Activated CD8-positive, alpha-beta T cell treated with anti-CD3 and anti-CD28 coated beads for 36 hours (primary cell): ENCODE measurements at regions not wholly inside any gene's neighbourhood (a gene's known extent, or its start where the extent isn't known, plus 50 kb on each side); places are given as distances from the start of the nearest gene placed in this dataset.

Experiments
- ATAC-seq: fragments of 200-7000 bp; cut with Tn5 transposase; one replicate; pipeline ENCODE4 v1.10.0; 2021; ENCODE audit warnings: mild to moderate bottlenecking, moderate library complexity
- CTCF ChIA-PET: fragments of 350-600 bp; sonication (Branson Sonifier 250); formaldehyde crosslinking; loops from one replicate; lab custom pipeline; 2021; ENCODE audit warnings: antibody characterized with exemption; lab: Charles Lee
- POLR2A ChIA-PET: fragments of 350-600 bp; sonication (Branson Sonifier 250); formaldehyde crosslinking; loops from one replicate; lab custom pipeline; 2021; ENCODE audit warnings: antibody characterized with exemption; lab: Charles Lee
- DNase-seq: peaks from one replicate; pipeline ENCODE4 v3.0.0-alpha.2; 2020
- H3K27ac Mint-ChIP-seq: one replicate; pipeline ENCODE4 v1.8.0; 2021; ENCODE audit warnings: mild to moderate bottlenecking, mixed read lengths
- H3K27me3 Mint-ChIP-seq: one replicate; pipeline ENCODE4 v1.8.0; 2021; ENCODE audit warnings: mixed read lengths
- H3K36me3 Mint-ChIP-seq: one replicate; pipeline ENCODE4 v1.8.0; 2021; ENCODE audit warnings: low read depth, mixed read lengths
- H3K4me1 Mint-ChIP-seq: one replicate; pipeline ENCODE4 v1.8.0; 2021; ENCODE audit warnings: low read depth, mixed read lengths
- H3K4me3 Mint-ChIP-seq: one replicate; pipeline ENCODE4 v1.8.0; 2021; ENCODE audit warnings: mild to moderate bottlenecking, moderate library complexity, mixed read lengths
- H3K9me3 Mint-ChIP-seq: one replicate; pipeline ENCODE4 v1.8.0; 2021; ENCODE audit warnings: mixed read lengths
- intact Hi-C: fragments of 100-400 bp; cut with micrococcal nuclease; formaldehyde crosslinking; loops from one replicate; pipeline ENCODE4 v1.10.0; 2022
- TF ChIP-seq, protein P1 (sequence below): fragments of 200-600 bp; IDR thresholded peaks from one replicate; pipeline ENCODE4 v1.8.0; 2022; ENCODE audit warnings: antibody characterized with exemption, mild to moderate bottlenecking

DNA sequence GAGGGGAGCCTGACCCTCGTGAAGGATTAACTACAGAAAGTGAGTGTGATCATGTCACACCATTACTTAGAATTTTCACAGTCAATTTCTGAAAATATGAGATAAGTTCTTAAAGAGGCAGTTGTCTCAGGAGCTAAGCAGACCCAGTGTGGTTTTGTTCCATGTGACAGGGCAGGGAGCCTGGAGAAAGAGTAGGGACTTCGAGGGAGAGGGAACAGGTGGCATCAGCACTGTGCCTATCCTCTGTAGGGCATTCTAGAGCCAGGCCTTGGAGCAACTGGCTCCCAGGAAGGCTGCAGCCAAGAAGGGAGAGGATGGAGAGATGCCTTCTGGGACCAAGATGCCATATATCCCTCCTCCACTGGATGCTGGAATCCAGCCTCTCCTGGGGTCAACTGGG lies 183.0 kb downstream of the TSHZ3 start:
- Mint-ChIP-seq H3K27me3 (peaks cover 28% of the 10 kb centered on the region), H3K9me3 (no peaks in the 10 kb centered on the region), H3K4me1 (no peaks in the 10 kb centered on the region), H3K36me3 (no peaks in the 10 kb centered on the region), H3K27ac (no peak overlapping the region), H3K4me3 (no peak overlapping the region)
- intact Hi-C loops = no loop called here
- ChIA-PET CTCF (interaction anchor here (0.6 kb wide), 1 partner anchor 163 kb away, joined by 3 read pairs; no protein-coding TSS in a partner anchor), POLR2A (no interaction called here)
- ATAC-seq = no peak
- TF ChIP-seq, protein P1, sequence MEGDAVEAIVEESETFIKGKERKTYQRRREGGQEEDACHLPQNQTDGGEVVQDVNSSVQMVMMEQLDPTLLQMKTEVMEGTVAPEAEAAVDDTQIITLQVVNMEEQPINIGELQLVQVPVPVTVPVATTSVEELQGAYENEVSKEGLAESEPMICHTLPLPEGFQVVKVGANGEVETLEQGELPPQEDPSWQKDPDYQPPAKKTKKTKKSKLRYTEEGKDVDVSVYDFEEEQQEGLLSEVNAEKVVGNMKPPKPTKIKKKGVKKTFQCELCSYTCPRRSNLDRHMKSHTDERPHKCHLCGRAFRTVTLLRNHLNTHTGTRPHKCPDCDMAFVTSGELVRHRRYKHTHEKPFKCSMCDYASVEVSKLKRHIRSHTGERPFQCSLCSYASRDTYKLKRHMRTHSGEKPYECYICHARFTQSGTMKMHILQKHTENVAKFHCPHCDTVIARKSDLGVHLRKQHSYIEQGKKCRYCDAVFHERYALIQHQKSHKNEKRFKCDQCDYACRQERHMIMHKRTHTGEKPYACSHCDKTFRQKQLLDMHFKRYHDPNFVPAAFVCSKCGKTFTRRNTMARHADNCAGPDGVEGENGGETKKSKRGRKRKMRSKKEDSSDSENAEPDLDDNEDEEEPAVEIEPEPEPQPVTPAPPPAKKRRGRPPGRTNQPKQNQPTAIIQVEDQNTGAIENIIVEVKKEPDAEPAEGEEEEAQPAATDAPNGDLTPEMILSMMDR = no peak
- no peak for DNase-seq

DNA sequence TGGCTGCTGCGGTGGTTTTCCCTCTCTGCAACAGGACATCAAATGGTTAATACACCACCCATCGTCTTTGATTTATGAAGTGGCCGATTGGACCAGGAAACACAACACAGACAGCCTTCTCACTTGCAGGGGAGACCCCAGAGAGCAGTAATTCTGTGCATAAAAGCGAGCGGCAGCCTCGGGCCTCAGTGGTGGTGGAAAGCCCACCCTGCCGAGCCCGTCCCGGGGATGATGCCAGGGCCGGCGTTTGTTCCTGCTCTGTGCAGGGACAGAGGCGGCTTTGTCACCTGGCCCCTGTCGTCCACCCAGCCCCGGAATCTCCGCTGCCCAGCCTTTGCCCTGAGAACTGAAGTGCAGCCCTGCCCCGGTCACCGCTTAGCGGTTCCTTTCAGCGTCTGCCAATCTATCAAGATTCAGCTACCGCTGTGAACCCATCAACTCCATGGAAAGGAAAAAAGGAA lies 184.4 kb downstream of the TSHZ3 start:
- ChIA-PET CTCF (no interaction called here), POLR2A (interaction anchor here (0.6 kb wide), 1 partner anchor 207 kb away, joined by 3 read pairs; no protein-coding TSS in a partner anchor)
- peaks cover 28% of the 10 kb centered on the region for H3K27me3 Mint-ChIP-seq
- TF ChIP-seq, protein P1 = no peak
- DNase-seq = no peak
- ATAC-seq = no peak
- no peak overlapping the region for H3K27ac Mint-ChIP-seq
- no peaks in the 10 kb centered on the region for H3K9me3 Mint-ChIP-seq
- intact Hi-C loops = no loop called here
- H3K36me3 Mint-ChIP-seq = no peaks in the 10 kb centered on the region
- H3K4me1 Mint-ChIP-seq = no peaks in the 10 kb centered on the region
- no peak overlapping the region for H3K4me3 Mint-ChIP-seq

DNA sequence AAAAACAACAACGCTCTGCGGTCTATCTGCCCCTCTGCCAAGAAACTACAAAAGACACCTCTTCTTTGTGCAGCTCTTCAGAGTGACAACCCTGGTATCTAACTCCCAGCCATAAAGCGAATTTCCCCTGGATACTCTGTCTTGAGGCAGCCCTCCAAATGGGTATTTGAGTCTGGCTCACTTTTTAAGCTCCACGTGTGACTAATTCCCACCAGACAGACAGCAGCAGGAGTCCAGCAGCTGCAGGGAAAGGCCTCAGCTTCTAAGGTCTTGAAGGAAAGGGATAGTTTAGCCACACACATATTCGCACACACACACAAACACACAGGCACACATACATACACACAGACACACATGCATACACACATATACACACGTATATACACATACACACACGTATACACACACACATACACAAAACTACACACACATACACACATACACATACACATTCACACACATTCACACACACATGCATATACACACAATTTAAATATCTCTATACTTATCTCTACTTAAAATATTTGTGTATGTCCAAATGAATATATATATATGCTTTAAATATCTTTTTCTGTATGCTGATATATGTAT lies 188.8 kb downstream of the TSHZ3 start:
- no peaks in the 10 kb centered on the region for H3K36me3 Mint-ChIP-seq
- no peak overlapping the region for H3K4me3 Mint-ChIP-seq
- CTCF ChIA-PET = interaction anchor here (0.6 kb wide), 1 partner anchor 102 kb away, joined by 3 read pairs; no protein-coding TSS in a partner anchor
- POLR2A ChIA-PET = no interaction called here
- H3K27ac Mint-ChIP-seq = no peak overlapping the region
- ATAC-seq (no peak), DNase-seq (no peak)
- TF ChIP-seq, protein P1 = no peak
- H3K4me1 Mint-ChIP-seq = no peaks in the 10 kb centered on the region
- no peaks in the 10 kb centered on the region for H3K9me3 Mint-ChIP-seq
- intact Hi-C loops = no loop called here
- peaks cover 18% of the 10 kb centered on the region for H3K27me3 Mint-ChIP-seq

DNA sequence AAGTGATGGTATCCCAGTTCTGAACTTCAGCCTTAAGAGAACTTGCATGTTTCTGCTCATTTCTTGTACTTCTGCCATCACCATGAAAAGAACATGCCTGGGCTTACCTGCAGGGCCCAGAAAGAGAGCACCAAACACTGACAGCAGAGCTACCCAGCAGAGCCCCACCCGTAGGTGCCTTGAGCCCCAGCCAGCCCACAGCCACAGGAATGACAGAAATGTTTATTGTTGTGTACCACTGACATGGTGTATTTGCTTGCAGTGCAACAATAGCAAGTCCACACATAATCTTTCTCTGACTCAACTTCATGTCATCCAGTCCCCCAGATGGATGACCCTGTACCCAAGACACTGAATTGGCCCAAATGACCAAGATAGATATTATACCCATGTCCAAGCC lies 195.2 kb downstream of the TSHZ3 start:
- H3K27me3 Mint-ChIP-seq = no peaks in the 10 kb centered on the region
- no peak overlapping the region for H3K27ac Mint-ChIP-seq
- H3K4me1 Mint-ChIP-seq = no peaks in the 10 kb centered on the region
- H3K9me3 Mint-ChIP-seq = no peaks in the 10 kb centered on the region
- POLR2A ChIA-PET = no interaction called here
- ATAC-seq (no peak), DNase-seq (no peak)
- no peak overlapping the region for H3K4me3 Mint-ChIP-seq
- CTCF ChIA-PET = no interaction called here
- intact Hi-C loops = no loop called here
- TF ChIP-seq, protein P1 = no peak
- H3K36me3 Mint-ChIP-seq = no peaks in the 10 kb centered on the region

DNA sequence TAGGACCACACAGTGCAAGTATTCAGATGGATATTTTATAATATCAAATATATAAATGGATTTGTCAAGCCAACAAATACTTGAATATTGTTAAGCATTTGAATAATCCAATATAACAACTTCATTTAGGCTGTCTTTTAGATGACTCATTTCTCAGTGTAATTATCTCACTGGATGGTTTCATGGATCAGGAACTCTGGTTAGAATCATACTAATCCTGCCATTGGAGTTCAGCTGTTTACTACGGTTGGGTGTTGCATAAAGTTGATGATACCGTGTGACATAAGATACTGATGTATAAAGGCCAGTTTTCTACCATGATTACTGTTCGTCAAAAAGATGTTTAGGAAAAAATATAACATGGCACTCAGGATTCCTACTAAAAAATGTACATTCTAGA lies 196.3 kb downstream of the TSHZ3 start:
- intact Hi-C loops = no loop called here
- TF ChIP-seq, protein P1 = no peak
- no peaks in the 10 kb centered on the region for H3K27me3 Mint-ChIP-seq
- ChIA-PET CTCF (no interaction called here), POLR2A (no interaction called here)
- ATAC-seq = no peak
- H3K4me3 Mint-ChIP-seq = no peak overlapping the region
- no peak for DNase-seq
- no peaks in the 10 kb centered on the region for H3K36me3 Mint-ChIP-seq
- H3K9me3 Mint-ChIP-seq = no peaks in the 10 kb centered on the region
- no peak overlapping the region for H3K27ac Mint-ChIP-seq
- H3K4me1 Mint-ChIP-seq = no peaks in the 10 kb centered on the region
